Mammary epithelial cell (primary cell): ENCODE measurements at regions not wholly inside any gene's neighbourhood (a gene's known extent, or its start where the extent isn't known, plus 50 kb on each side); places are given as distances from the start of the nearest gene placed in this dataset.

Experiments
- EZH2 ChIP-seq: IDR thresholded peaks from 2 replicates; pipeline ENCODE4 v1.6.1; 2012; ENCODE audit warnings: low read length, inconsistent platforms, borderline replicate concordance
- TF ChIP-seq, protein P1 (sequence below), 2 donors: IDR thresholded peaks in 1 of 2; conservative IDR thresholded peaks in 1 of 2; 2 replicates each; pipeline ENCODE4 v1.5.1; 2011 to 2012; ENCODE audit warnings: inconsistent platforms in 2 of 2, low read length in 2 of 2, mild to moderate bottlenecking in 2 of 2, control low read depth in 1 of 2, low read depth in 1 of 2; ENCODE audit not compliant: insufficient read depth in 1 of 2; ENCODE audit errors: extremely low read depth in 1 of 2

- TF ChIP-seq, protein P1, sequence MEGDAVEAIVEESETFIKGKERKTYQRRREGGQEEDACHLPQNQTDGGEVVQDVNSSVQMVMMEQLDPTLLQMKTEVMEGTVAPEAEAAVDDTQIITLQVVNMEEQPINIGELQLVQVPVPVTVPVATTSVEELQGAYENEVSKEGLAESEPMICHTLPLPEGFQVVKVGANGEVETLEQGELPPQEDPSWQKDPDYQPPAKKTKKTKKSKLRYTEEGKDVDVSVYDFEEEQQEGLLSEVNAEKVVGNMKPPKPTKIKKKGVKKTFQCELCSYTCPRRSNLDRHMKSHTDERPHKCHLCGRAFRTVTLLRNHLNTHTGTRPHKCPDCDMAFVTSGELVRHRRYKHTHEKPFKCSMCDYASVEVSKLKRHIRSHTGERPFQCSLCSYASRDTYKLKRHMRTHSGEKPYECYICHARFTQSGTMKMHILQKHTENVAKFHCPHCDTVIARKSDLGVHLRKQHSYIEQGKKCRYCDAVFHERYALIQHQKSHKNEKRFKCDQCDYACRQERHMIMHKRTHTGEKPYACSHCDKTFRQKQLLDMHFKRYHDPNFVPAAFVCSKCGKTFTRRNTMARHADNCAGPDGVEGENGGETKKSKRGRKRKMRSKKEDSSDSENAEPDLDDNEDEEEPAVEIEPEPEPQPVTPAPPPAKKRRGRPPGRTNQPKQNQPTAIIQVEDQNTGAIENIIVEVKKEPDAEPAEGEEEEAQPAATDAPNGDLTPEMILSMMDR (conservative IDR thresholded peaks at IDR 0.05 in 1 of 2, IDR thresholded peaks at IDR 0.05 in 1 of 2; ENCODE audit: extremely low read depth in 1 of 2, insufficient read depth in 1 of 2, low read depth in 1 of 2, low read length in 2 of 2): no peak
- TF ChIP-seq EZH2: no peak
Measured at GRCh38 chr7:22920672-22921071, 93.3 kb downstream of the HYCC1 start.
